ENCODE measurements at regions not wholly inside any gene's neighbourhood (a gene's known extent, or its start where the extent isn't known, plus 50 kb on each side); places are given as distances from the start of the nearest gene placed in this dataset.

DNA sequence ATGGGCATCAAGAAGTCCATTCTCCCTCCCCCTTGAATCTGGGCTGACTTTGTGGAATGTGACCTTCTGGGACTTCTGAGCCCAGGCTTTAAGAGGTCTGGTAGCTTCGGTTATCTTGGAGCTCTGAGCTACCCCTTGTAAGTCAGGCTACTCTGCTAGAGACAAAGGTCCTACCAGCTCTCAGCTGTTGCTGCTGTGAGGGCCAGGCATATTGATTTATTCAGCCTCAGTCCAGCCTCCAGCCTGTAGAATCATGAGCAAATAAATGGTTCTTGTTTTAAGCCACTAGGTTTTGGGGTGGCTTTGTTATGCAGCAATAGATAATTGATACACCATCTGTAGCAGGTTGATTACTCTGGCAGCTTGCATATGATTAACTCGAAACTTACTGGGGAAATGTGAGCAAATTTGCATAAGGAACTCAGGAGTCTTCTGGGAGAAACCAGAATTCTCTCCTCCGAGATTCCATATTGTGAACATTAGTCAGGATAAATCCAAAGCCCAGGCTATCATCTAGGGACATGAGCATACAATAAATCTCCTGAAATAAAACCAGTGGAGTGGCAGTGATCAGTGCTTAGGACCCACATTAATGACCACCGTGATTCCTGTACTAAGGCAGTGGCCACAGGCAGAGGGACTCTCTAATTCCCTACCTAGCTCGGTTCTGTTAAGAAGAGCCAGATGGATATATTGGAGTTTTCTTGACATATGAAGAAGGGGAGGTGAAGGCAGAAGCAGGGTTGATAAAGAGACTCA lies 336.1 kb downstream of the CDC5L start:
- TF ChIP-seq, protein P1, sequence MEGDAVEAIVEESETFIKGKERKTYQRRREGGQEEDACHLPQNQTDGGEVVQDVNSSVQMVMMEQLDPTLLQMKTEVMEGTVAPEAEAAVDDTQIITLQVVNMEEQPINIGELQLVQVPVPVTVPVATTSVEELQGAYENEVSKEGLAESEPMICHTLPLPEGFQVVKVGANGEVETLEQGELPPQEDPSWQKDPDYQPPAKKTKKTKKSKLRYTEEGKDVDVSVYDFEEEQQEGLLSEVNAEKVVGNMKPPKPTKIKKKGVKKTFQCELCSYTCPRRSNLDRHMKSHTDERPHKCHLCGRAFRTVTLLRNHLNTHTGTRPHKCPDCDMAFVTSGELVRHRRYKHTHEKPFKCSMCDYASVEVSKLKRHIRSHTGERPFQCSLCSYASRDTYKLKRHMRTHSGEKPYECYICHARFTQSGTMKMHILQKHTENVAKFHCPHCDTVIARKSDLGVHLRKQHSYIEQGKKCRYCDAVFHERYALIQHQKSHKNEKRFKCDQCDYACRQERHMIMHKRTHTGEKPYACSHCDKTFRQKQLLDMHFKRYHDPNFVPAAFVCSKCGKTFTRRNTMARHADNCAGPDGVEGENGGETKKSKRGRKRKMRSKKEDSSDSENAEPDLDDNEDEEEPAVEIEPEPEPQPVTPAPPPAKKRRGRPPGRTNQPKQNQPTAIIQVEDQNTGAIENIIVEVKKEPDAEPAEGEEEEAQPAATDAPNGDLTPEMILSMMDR (IDR thresholded peaks at IDR 0.05), result no peak
- no peak for TF ChIP-seq TCF12 (IDR thresholded peaks at IDR 0.05)
- no peak for TF ChIP-seq POLR2AphosphoS5 (IDR thresholded peaks at IDR 0.05; ENCODE audit: low read depth, low read length)
- TF ChIP-seq, protein P2, sequence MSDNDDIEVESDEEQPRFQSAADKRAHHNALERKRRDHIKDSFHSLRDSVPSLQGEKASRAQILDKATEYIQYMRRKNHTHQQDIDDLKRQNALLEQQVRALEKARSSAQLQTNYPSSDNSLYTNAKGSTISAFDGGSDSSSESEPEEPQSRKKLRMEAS (IDR thresholded peaks at IDR 0.05; ENCODE audit: low read depth), result no peak
- no peak for TF ChIP-seq SIN3A (IDR thresholded peaks at IDR 0.05; ENCODE audit: borderline replicate concordance, low read depth, low read length)
- TF ChIP-seq TEAD4 (IDR thresholded peaks at IDR 0.05; ENCODE audit: borderline replicate concordance, insufficient read depth), result no peak
- no peak for TF ChIP-seq FOSL2 (IDR thresholded peaks at IDR 0.05; ENCODE audit: borderline replicate concordance, low read depth)
- TF ChIP-seq FOXJ3 (CRISPR knock-in tag; IDR thresholded peaks at IDR 0.05), result no peak
- no peak for TF ChIP-seq GABPA (IDR thresholded peaks at IDR 0.05; ENCODE audit: low read depth)
- no peak for TF ChIP-seq SMC3 (IDR thresholded peaks at IDR 0.05; ENCODE audit: low read depth, low read length)
- no peak for TF ChIP-seq EP300 (IDR thresholded peaks at IDR 0.05; ENCODE audit: borderline replicate concordance in 1 of 2, low read depth in 1 of 2, low read length in 1 of 2)
- TF ChIP-seq YY1 (IDR thresholded peaks at IDR 0.05; ENCODE audit: low read depth), result no peak

All from SK-N-SH (cell line).